Common myeloid progenitor, CD34-positive (primary cell): ENCODE measurements at regions not wholly inside any gene's neighbourhood (a gene's known extent, or its start where the extent isn't known, plus 50 kb on each side); places are given as distances from the start of the nearest gene placed in this dataset.

Experiments used
- CTCF ChIA-PET: fragments of 350-600 bp; sonication (Branson Sonifier 250); formaldehyde crosslinking; loops from one replicate; lab custom pipeline; 2021; ENCODE audit warnings: antibody characterized with exemption; lab: Charles Lee
- POLR2A ChIA-PET: fragments of 350-600 bp; sonication (Branson Sonifier 250); formaldehyde crosslinking; loops from one replicate; lab custom pipeline; 2021; ENCODE audit warnings: antibody characterized with exemption; lab: Charles Lee
- DNase-seq, 3 donors: peaks; one replicate each; pipeline versions ENCODE4 v3.0.0 to v3.0.0-alpha.2; 2013
- H3K27ac ChIP-seq, 2 experiments: 1 replicate in 1 of 2; 2 replicates in 1 of 2; pipeline ENCODE4 v1.7.0; 2013; ENCODE audit warnings: inconsistent platforms in 2 of 2, low read length in 2 of 2, mild to moderate bottlenecking in 2 of 2, low read depth in 1 of 2, moderate library complexity in 1 of 2; ENCODE audit not compliant: severe bottlenecking in 2 of 2, insufficient read depth in 1 of 2, poor library complexity in 1 of 2
- H3K27me3 ChIP-seq, 5 experiments: replicated peaks in 2 of 5; 1 replicate in 3 of 5; 2 replicates in 2 of 5; pipeline versions ENCODE4 v1.6.1 to v1.7.0; 2013; ENCODE audit warnings: low read length in 4 of 5, mild to moderate bottlenecking in 2 of 5, moderate library complexity in 2 of 5, inconsistent platforms in 1 of 5; ENCODE audit not compliant: insufficient read depth in 5 of 5, control insufficient read depth in 4 of 5
- H3K36me3 ChIP-seq, 4 experiments: 1 replicate in 2 of 4; 2 replicates in 2 of 4; pipeline versions ENCODE4 v1.6.1 to v1.7.0; 2013; ENCODE audit warnings: low read length in 3 of 4, control low read depth in 1 of 4, mild to moderate bottlenecking in 1 of 4; ENCODE audit not compliant: control insufficient read depth in 4 of 4, insufficient read depth in 4 of 4
- H3K4me1 ChIP-seq, 4 experiments: 1 replicate in 3 of 4; 2 replicates in 1 of 4; pipeline versions ENCODE4 v1.6.1 to v1.7.1; 2013; ENCODE audit warnings: low read length in 3 of 4, mild to moderate bottlenecking in 3 of 4, control low read depth in 1 of 4, inconsistent platforms in 1 of 4, moderate library complexity in 1 of 4; ENCODE audit not compliant: control insufficient read depth in 4 of 4, insufficient read depth in 4 of 4; ENCODE audit errors: control extremely low read depth in 1 of 4
- H3K4me3 ChIP-seq, 7 experiments: 1 replicate in 4 of 7; 2 replicates in 3 of 7; pipeline versions ENCODE4 v1.5.1 to v1.7.0; 2013; ENCODE audit warnings: mild to moderate bottlenecking in 7 of 7, low read length in 6 of 7, moderate library complexity in 6 of 7, inconsistent platforms in 2 of 7, low read depth in 2 of 7, control low read depth in 1 of 7; ENCODE audit not compliant: insufficient read depth in 4 of 7, control insufficient read depth in 1 of 7; ENCODE audit errors: extremely low read depth in 1 of 7
- H3K9me3 ChIP-seq, 5 experiments: 1 replicate in 4 of 5; 2 replicates in 1 of 5; pipeline versions ENCODE4 v1.6.1 to v1.7.1; 2013; ENCODE audit warnings: low read length in 4 of 5, mild to moderate bottlenecking in 2 of 5, inconsistent platforms in 1 of 5, low read depth in 1 of 5, moderate library complexity in 1 of 5; ENCODE audit not compliant: control insufficient read depth in 4 of 5, insufficient read depth in 2 of 5; ENCODE audit errors: control extremely low read depth in 1 of 5
- WGBS: methylation state at CpG from one replicate; pipeline ENCODE4 v1.1.5; 2013; ENCODE audit not compliant: insufficient coverage; 5-methylcytosine and 5-hydroxymethylcytosine counted together

DNA sequence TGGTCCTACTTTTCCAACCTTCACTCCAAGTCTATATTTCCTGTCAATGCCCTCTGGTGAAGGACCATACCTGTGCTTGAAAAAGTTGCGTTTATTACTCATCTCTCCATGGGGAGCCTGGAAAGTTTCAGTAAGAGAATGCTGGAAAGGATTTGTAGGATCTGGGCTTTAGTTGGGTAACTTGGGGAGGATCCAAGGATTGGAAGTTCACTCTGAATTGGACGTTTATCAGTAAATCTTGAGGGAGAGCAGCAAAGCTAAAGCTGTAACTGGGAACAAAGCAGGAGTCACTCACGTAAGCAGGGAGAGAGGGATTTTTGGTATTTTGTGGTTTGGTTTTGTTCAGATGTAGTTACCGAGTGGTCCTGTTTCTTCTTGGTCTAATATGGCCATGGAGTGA is 51.4 kb upstream of the NPVF start:
- ChIA-PET CTCF (no interaction called here), POLR2A (no interaction called here)
- no peaks in the 10 kb centered on the region for H3K36me3 ChIP-seq
- 97% methylated on average over 2 of the region's 4 CpGs for WGBS
- no peak for DNase-seq
- H3K4me3 ChIP-seq: no peak overlapping the region
- peaks cover 0 to 2% (median 0%) of the 10 kb centered on the region in 5 experiments for H3K9me3 ChIP-seq
- H3K27me3 ChIP-seq: peaks cover 0 to 6% (median 0%) of the 10 kb centered on the region in 5 experiments
- H3K4me1 ChIP-seq: no peaks in the 10 kb centered on the region
- no peak overlapping the region for H3K27ac ChIP-seq

DNA sequence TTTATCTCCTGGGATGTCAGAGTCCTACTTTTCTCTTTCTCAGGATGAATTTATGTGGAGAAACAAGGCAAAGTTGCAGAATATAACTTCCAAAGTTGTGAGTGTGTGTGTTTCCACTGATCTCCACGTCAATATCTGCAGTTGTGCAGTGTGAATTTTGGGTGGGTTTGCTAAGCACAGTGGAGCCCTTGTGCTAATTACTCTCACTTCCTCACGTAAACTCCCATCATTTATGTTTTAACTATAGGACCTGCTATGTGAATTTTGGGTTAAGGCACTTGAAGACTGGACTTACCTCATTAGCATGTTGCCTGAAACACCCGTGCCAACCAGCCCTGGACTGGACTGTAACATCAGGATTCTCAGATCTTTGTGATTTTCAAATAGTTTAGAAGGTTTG is 51.9 kb upstream of the NPVF start:
- peaks cover 0 to 2% (median 0%) of the 10 kb centered on the region in 5 experiments for H3K9me3 ChIP-seq
- ChIA-PET CTCF (no interaction called here), POLR2A (no interaction called here)
- 100% methylated on average over 1 of the region's 3 CpGs for WGBS
- no peak overlapping the region for H3K4me3 ChIP-seq
- peaks cover 0 to 6% (median 0%) of the 10 kb centered on the region in 5 experiments for H3K27me3 ChIP-seq
- no peak overlapping the region for H3K27ac ChIP-seq
- H3K36me3 ChIP-seq: no peaks in the 10 kb centered on the region
- no peak for DNase-seq
- H3K4me1 ChIP-seq: no peaks in the 10 kb centered on the region

DNA sequence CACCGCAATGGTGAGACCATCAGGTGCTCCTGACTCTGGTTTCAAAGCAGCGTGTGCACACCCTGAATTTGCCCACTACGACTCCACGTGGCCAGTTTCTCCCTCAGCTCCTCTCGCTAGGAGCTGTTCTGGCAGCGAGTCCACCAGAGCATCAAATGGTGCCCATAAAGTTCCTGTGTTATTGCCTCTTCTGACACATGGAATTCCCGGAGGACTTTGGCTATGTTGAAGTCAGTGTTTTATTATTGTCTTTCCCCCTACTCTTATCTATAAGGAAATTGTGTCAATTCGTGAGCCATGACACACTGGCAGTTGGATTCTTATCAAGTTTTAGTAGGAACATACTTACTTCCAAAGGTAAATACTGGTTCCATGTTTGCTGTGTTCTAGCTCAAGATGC is 53.9 kb upstream of the NPVF start:
- peaks cover 0 to under 1% (median 0%) of the 10 kb centered on the region in 4 experiments for H3K4me1 ChIP-seq
- POLR2A ChIA-PET: no interaction called here
- no peak overlapping the region for H3K27ac ChIP-seq
- DNase-seq: no peak
- WGBS: 96% methylated on average over 6 of the region's 8 CpGs
- H3K4me3 ChIP-seq: no peak overlapping the region
- CTCF ChIA-PET: interaction anchor here (1.5 kb wide), 1 partner anchor 282 kb away, joined by 3 read pairs; no protein-coding TSS in a partner anchor
- peaks cover 0 to 2% (median 0%) of the 10 kb centered on the region in 5 experiments for H3K9me3 ChIP-seq
- peaks cover 0 to 6% (median 0%) of the 10 kb centered on the region in 5 experiments for H3K27me3 ChIP-seq
- H3K36me3 ChIP-seq: no peaks in the 10 kb centered on the region

DNA sequence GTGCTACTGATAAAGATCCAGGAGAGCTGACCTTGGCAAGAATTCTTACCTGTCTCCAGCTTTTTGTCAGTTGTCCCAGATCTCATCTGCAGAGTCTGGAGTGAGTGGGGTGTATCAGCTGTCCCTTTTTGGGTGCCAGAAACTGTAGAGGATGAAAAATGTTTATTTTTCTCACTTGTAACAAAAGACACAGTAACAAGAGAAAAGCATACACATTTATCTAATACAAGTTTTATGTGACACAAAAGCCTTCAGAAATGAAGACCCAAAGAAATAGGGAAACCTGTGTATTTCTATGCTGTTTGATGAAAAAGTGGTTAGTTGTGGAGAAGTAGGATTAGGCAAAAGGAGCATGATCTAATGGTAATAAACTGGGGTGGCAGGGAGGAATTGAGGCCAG is 58.5 kb upstream of the NPVF start:
- H3K9me3 ChIP-seq: peaks cover 0 to under 1% (median 0%) of the 10 kb centered on the region in 5 experiments
- POLR2A ChIA-PET: interaction anchor here (0.6 kb wide), 1 partner anchor 669 kb away, joined by 7 read pairs; no protein-coding TSS in a partner anchor
- CTCF ChIA-PET: interaction anchor here (0.6 kb wide), 1 partner anchor 108 kb away, joined by 3 read pairs; no protein-coding TSS in a partner anchor
- DNase-seq: no peak
- H3K27me3 ChIP-seq: peaks cover 0 to 4% (median 0%) of the 10 kb centered on the region in 5 experiments
- H3K36me3 ChIP-seq: no peaks in the 10 kb centered on the region
- no peak overlapping the region for H3K4me3 ChIP-seq
- H3K4me1 ChIP-seq: peaks cover 0 to 2% (median 0%) of the 10 kb centered on the region in 4 experiments
- no peak overlapping the region for H3K27ac ChIP-seq

DNA sequence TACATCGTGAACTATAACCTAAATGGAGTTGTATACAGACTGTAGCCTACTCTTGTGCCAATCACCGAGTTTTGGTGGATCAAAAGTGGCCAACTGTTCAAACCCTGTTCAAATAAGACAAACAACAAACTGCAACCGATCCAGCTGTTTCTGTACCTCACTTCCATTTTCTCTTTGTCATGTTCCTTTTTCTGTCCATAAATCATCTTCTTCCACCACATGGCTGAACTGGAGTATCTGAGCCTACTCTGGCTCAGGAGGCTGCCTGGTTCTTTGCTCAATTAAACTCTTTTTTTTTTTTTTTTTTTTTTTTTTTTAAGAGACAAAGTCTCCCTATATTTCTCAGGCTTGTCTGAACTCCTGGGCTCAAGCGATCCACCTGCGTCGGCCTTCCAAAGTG is 59.0 kb upstream of the NPVF start:
- peaks cover 0 to 2% (median 0%) of the 10 kb centered on the region in 4 experiments for H3K4me1 ChIP-seq
- WGBS: 67% methylated on average over 6 of the region's 6 CpGs
- CTCF ChIA-PET: no interaction called here

DNA sequence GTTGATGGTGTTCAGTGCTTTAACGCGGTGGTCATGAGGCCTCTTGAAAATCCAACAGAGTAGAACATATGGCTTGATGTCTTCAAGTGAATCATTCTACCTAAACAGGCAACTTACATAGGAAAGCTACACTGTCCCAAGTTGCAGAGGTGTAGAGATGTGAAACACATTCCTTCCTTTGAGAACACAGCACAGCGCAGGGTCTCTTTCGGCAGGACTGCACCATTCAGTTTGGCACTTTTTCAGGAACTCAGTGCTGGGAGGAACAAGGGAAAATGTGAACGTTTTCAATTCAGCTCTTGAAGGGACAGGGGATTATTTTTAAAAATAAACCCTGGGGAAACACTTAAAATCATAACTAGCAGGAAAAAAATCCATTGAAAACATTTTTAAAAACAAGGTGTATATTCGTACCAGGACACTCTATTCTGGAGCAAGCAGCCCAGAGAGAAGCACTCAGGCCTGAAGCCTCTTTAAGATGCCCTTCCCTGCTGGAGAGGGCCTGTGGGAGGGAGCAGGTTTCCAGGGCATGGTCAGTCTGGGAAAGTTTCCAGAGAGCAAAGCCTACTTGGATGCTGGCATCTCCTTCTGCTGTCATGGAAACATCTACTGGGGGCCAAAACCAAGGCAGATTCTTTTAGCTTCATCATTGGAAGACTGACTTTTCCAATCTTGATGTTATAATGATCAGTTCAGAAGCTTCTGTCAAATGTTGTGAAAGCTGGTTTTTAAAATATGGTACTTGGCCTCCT is 60.4 kb upstream of the NPVF start:
- CTCF ChIA-PET: no interaction called here
- Histone ChIP-seq H3K4me3 (no peak overlapping the region), H3K4me1 (peaks cover 0 to 2% (median 0%) of the 10 kb centered on the region in 4 experiments), H3K9me3 (no peaks in the 10 kb centered on the region), H3K27me3 (no peaks in the 10 kb centered on the region), H3K36me3 (no peaks in the 10 kb centered on the region), H3K27ac (no peak overlapping the region)
- WGBS: 96% methylated on average over 3 of the region's 6 CpGs
- DNase-seq: no peak
- POLR2A ChIA-PET: no interaction called here

More for the DNA sequence above, 59.0 kb upstream of the NPVF start:
- POLR2A ChIA-PET: no interaction called here
- H3K36me3 ChIP-seq: no peaks in the 10 kb centered on the region
- no peak overlapping the region for H3K4me3 ChIP-seq
- H3K9me3 ChIP-seq: no peaks in the 10 kb centered on the region
- H3K27ac ChIP-seq: no peak overlapping the region
- DNase-seq: peak; percentile 6 to 64 (median 55)
- peaks cover 0 to 4% (median 0%) of the 10 kb centered on the region in 5 experiments for H3K27me3 ChIP-seq

DNA sequence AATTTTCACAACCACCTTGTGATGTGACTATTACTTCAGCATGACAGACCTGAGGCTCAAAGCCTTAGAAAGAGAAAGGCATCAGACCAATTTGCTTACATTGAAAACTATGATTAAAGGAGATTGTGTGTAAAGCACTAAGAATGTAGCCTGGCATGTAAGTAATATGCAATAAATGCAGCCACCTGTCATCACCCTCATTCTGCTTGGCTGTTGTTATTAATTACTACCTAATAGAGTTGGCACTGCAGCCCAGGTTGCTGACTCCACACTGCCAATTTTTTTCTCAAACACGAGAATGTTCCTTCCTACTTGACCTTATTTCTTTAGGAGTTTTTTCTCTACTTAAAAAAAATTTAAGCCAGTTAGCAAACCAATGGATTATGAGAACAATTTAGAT is 61.2 kb upstream of the NPVF start:
- ChIA-PET POLR2A (no interaction called here), CTCF (no interaction called here)
- no CpG with 5 or more reads among the region's 1 CpG for WGBS
- peaks cover 0 to 2% (median 0%) of the 10 kb centered on the region in 4 experiments for H3K4me1 ChIP-seq
- no peaks in the 10 kb centered on the region for H3K9me3 ChIP-seq
- no peak for DNase-seq
- no peak overlapping the region for H3K27ac ChIP-seq
- H3K4me3 ChIP-seq: no peak overlapping the region
- no peaks in the 10 kb centered on the region for H3K36me3 ChIP-seq
- H3K27me3 ChIP-seq: no peaks in the 10 kb centered on the region
